Ovary (tissue), 7 donors: ENCODE measurements at regions not wholly inside any gene's neighbourhood (a gene's known extent, or its start where the extent isn't known, plus 50 kb on each side); places are given as distances from the start of the nearest gene placed in this dataset.
"Not testable (repeated sequence)": the region's sequence is repeated elsewhere in the genome, so short reads cannot be mapped to it uniquely, and the experiment has no call there.

Source experiments
- DNase-seq, 5 donors: peaks; one replicate each; pipeline ENCODE4 v3.0.0-alpha.2; 2019 to 2020
- H3K27ac ChIP-seq, 2 donors: fragments of 200-600 bp; one replicate each; pipeline versions ENCODE4 v1.5.1 to v1.8.0; 2019 to 2022
- H3K27me3 ChIP-seq: fragments of 200-600 bp; one replicate; pipeline ENCODE4 v1.8.0; 2022
- H3K36me3 ChIP-seq: fragments of 200-600 bp; sonication (generic); one replicate; pipeline ENCODE4 v1.5.1; 2019
- H3K4me1 ChIP-seq: one replicate; pipeline ENCODE4 v1.8.1; 2013; ENCODE audit warnings: mild to moderate bottlenecking, moderate library complexity; ENCODE audit not compliant: insufficient read depth
- H3K4me3 ChIP-seq: fragments of 200-600 bp; sonication (generic); one replicate; pipeline ENCODE4 v1.5.1; 2017
- H3K9me3 ChIP-seq, 2 donors: fragments of 200-600 bp in 1 of 2; sonication (generic) in 1 of 2; one replicate each; pipeline versions ENCODE4 v1.5.1 to v1.8.1; 2013 to 2019; ENCODE audit warnings: mild to moderate bottlenecking in 1 of 2, moderate library complexity in 1 of 2
- EP300 ChIP-seq: sonication (generic); formaldehyde crosslinking; IDR thresholded peaks from one replicate; pipeline ENCODE4 v1.6.1; 2017; ENCODE audit warnings: antibody characterized with exemption
- POLR2A ChIP-seq: fragments of 450-650 bp; IDR thresholded peaks from one replicate; pipeline ENCODE4 v1.6.1; 2017; ENCODE audit warnings: antibody characterized with exemption, mild to moderate bottlenecking, moderate library complexity
- WGBS, 3 donors: extraction: QIAGEN DNeasy Blood & Tissue Kit in 1 of 3; methylation state at CpG; one replicate each; pipeline versions ENCODE4 v1.1.5 to v1.1.7; 2013 to 2017; 5-methylcytosine and 5-hydroxymethylcytosine counted together
- intact Hi-C, 4 donors: fragments of 100-400 bp; cut with DNase I; formaldehyde crosslinking; loops; one replicate each; pipeline versions ENCODE4 v1.11.0 to v1.15.1; 2022 to 2023
- TF ChIP-seq, protein P1 (sequence below), 3 donors: fragments of 450-650 bp in 2 of 3; fragments of 200-600 bp in 1 of 3; IDR thresholded peaks; one replicate each; pipeline versions ENCODE4 v1.5.1 to v1.8.0; 2016 to 2022; ENCODE audit warnings: antibody characterized with exemption in 3 of 3, mild to moderate bottlenecking in 1 of 3
- donor health status: DM: no; HTN: no; CAD: no; lungs with moderate emphysema.
- donor health status: DM: no; HTN: no; CAD: no.
- donor health status: Bipolar disorder and iron deficiency.
- donor health status: DM: no; HTN: no; CAD: no.
- donor health status: DM: yes; HTN: yes; CAD: no.

DNA sequence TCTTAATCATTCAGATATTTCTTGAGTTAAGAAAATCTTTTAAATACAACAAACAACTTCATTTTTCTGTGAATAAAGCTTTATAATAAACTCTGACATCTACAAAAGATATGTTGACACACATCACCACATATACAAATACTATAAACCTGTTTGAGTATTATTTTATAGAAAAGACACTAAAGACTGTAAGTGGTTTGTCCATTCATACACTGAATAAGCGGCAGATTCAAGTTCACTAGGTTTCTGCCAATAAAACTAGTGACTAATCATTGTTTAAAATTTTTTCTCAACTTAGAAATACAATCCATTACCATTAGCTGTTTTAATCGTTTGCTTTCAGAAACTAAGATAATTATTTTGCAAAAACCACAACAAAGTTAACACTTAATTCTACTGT lies 1900.0 kb downstream of the C4orf33 start:
- Histone ChIP-seq H3K36me3 (no peaks in the 10 kb centered on the region), H3K4me3 (no peak overlapping the region), H3K27me3 (no peaks in the 10 kb centered on the region), H3K9me3 (no peaks in the 10 kb centered on the region), H3K4me1 (no peaks in the 10 kb centered on the region), H3K27ac (no peak overlapping the region)
- no peak for DNase-seq
- TF ChIP-seq POLR2A (no peak), EP300 (no peak)
- TF ChIP-seq, protein P1, sequence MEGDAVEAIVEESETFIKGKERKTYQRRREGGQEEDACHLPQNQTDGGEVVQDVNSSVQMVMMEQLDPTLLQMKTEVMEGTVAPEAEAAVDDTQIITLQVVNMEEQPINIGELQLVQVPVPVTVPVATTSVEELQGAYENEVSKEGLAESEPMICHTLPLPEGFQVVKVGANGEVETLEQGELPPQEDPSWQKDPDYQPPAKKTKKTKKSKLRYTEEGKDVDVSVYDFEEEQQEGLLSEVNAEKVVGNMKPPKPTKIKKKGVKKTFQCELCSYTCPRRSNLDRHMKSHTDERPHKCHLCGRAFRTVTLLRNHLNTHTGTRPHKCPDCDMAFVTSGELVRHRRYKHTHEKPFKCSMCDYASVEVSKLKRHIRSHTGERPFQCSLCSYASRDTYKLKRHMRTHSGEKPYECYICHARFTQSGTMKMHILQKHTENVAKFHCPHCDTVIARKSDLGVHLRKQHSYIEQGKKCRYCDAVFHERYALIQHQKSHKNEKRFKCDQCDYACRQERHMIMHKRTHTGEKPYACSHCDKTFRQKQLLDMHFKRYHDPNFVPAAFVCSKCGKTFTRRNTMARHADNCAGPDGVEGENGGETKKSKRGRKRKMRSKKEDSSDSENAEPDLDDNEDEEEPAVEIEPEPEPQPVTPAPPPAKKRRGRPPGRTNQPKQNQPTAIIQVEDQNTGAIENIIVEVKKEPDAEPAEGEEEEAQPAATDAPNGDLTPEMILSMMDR (IDR thresholded peaks at IDR 0.05) = no peak
- intact Hi-C loops = no loop called here
- WGBS, 3 donors = 25 to 50% (median 26%) methylated on average over 2 of the region's 2 CpGs

DNA sequence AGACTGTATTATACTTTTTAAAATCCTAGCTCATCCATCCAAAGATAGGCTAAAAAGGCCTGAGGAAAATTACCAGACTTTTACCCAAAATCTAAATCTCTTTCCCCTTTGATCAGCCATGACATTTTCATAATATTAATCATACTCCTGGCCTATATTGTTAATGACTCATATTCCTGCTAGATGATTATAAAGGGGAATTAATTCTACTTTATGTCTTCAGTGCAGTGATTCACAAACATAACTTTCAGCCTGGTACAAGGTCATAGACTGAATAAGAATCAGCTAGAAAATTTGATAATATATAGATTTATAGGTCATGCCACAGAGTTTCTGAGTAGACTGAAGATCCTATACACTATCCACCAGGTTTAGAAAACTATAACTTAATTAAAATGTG lies 1905.4 kb downstream of the C4orf33 start:
- intact Hi-C loops = no loop called here
- no peak for DNase-seq
- no peak for TF ChIP-seq EP300
- TF ChIP-seq, protein P1 (IDR thresholded peaks at IDR 0.05) = no peak
- no peak for TF ChIP-seq POLR2A
- H3K27me3 ChIP-seq = no peaks in the 10 kb centered on the region
- H3K4me1 ChIP-seq = no peaks in the 10 kb centered on the region
- H3K4me3 ChIP-seq = no peak overlapping the region
- no peak overlapping the region for H3K27ac ChIP-seq
- no peaks in the 10 kb centered on the region for H3K9me3 ChIP-seq
- H3K36me3 ChIP-seq = no peaks in the 10 kb centered on the region

DNA sequence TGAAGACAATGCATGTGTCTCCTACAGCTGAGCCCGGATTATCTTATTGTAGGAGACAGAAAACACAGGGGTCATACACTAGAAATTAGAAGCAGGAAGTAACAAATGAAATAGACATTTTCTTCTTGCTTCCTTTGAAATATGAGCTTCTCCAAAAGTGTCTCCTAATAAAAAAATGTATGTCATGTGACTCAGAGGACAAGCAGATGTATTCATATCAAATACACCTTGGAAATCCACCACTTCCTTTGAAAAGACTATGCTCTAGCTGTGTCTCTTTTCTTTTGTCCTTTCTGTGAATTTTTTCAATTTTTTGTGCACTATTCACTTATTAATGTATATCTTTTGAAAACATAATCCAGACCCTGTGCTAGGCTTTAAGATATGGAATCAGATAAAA lies 1906.2 kb downstream of the C4orf33 start:
- Histone ChIP-seq H3K27me3 (no peaks in the 10 kb centered on the region), H3K27ac (no peak overlapping the region), H3K9me3 (no peaks in the 10 kb centered on the region), H3K4me3 (no peak overlapping the region), H3K36me3 (no peaks in the 10 kb centered on the region), H3K4me1 (no peaks in the 10 kb centered on the region)
- no peak for DNase-seq
- 50 to 51% (median 51%) methylated on average over 1 of the region's 1 CpG for WGBS, 3 donors
- intact Hi-C loops = no loop called here
- TF ChIP-seq POLR2A = no peak

DNA sequence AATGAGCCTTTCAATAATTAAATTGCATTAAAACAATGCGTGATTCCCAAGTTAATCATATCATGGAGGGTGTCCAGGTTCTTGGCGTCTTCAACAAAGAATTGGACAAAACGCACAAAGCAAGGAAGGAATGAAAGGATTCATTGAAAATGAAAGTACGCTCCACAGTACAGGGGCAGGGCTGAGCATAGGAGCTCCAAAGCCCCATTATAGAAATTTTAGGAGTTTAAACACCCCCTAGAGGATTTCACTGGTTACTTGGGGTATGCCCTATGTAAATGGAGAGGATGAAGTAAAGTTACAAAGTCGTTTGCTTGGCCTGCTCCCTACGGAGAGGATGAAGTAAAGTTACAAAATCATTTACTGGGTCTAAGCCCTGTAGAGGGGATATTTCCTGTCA lies 1910.4 kb downstream of the C4orf33 start:
- no peak overlapping the region for H3K27ac ChIP-seq
- no peaks in the 10 kb centered on the region for H3K9me3 ChIP-seq
- intact Hi-C loops = no loop called here
- no peak for DNase-seq
- H3K4me1 ChIP-seq = no peaks in the 10 kb centered on the region
- H3K36me3 ChIP-seq = no peaks in the 10 kb centered on the region
- H3K27me3 ChIP-seq = no peaks in the 10 kb centered on the region
- H3K4me3 ChIP-seq = no peak overlapping the region
- WGBS, 3 donors = 85 to 88% (median 88%) methylated on average over 6 of the region's 6 CpGs
- TF ChIP-seq, protein P1 (IDR thresholded peaks at IDR 0.05) = no peak
- TF ChIP-seq POLR2A (no peak), EP300 (no peak)

DNA sequence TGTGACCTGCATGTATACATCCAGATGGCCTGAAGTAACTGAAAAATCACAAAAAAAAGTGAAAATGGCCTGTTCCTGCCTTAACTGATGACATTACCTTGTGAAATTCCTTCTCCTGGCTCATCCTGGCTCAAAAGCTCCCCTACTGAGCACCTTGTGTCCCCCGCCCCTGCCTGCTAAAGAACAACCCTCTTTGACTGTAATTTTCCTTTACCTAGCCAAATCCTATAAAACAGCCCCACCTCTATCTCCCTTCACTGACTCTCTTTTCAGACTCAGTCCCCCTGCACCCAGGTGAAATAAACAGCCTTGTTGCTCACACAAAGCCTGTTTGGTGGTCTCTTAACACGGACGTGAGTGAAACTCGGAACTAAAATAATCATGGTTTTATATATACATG lies 1916.0 kb downstream of the C4orf33 start:
- intact Hi-C loops, H3K27me3 ChIP-seq, DNase-seq, H3K9me3 ChIP-seq, H3K4me3 ChIP-seq, H3K27ac ChIP-seq, H3K36me3 ChIP-seq, H3K4me1 ChIP-seq: not testable (repeated sequence)
- WGBS, 3 donors = 87 to 91% (median 90%) methylated on average over 4 of the region's 4 CpGs

DNA sequence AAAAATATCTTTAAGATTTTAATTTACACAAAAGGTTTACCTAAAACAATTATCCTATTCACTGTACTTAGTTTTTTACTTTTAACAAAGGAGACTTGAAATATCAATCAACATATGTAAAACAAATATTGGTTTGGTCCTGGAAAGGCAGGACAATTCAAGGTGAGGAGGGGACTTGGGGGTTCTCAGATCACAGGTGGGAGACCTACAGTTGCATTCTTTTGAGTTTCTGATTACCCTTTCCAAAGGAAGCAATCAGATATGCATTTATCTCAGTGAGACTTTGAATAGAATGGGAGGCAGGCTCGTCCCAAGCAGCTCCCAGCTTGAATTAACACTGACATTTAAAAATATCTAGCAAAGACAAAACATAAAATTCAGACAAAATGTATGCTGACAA lies 1917.3 kb downstream of the C4orf33 start:
- WGBS, 3 donors = 13 to 25% (median 19%) methylated on average over 1 of the region's 1 CpG
- H3K27me3 ChIP-seq = no peaks in the 10 kb centered on the region
- TF ChIP-seq EP300 (no peak), POLR2A (no peak)
- TF ChIP-seq, protein P1 (IDR thresholded peaks at IDR 0.05) = no peak
- no peak overlapping the region for H3K4me3 ChIP-seq
- intact Hi-C loops = no loop called here
- H3K9me3 ChIP-seq = no peaks in the 10 kb centered on the region
- no peaks in the 10 kb centered on the region for H3K4me1 ChIP-seq
- H3K27ac ChIP-seq = no peak overlapping the region
- DNase-seq = no peak
- no peaks in the 10 kb centered on the region for H3K36me3 ChIP-seq
